Stimulated activated CD4-positive, alpha-beta T cell treated with anti-CD3 and anti-CD28 coated beads, Interleukin-1b, Interleukin-23, amount 100 ng/mL, for 4 hours (primary cell): ENCODE measurements at regions not wholly inside any gene's neighbourhood (a gene's known extent, or its start where the extent isn't known, plus 50 kb on each side); places are given as distances from the start of the nearest gene placed in this dataset.
"Not testable (repeated sequence)": the region's sequence is repeated elsewhere in the genome, so short reads cannot be mapped to it uniquely, and the experiment has no call there.

Experiments
- DNase-seq, 2 donors: peaks; one replicate each; pipeline ENCODE4 v3.0.0-alpha.2; 2020; ENCODE audit warnings: low read depth in 2 of 2

DNA sequence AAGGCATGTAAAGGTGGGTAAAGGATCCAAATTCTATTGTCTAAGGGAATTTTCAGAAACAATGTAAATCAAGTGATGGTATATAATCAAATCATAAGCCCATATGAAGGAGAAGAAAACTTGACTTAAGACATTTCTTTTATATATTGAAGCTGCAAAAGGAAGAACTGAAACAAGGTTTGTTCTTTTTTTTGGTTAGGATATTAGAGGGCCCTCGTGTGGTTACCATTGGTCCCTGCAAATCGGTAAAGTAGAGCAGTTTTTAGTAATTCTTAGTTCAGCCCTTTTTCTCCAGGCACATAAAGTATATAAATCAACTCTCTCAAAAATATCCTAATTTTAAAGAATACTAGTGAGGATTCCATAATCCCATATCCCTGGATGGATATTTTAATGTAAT, 105.6 kb upstream of the STK17B start:
- no peak for DNase-seq

DNA sequence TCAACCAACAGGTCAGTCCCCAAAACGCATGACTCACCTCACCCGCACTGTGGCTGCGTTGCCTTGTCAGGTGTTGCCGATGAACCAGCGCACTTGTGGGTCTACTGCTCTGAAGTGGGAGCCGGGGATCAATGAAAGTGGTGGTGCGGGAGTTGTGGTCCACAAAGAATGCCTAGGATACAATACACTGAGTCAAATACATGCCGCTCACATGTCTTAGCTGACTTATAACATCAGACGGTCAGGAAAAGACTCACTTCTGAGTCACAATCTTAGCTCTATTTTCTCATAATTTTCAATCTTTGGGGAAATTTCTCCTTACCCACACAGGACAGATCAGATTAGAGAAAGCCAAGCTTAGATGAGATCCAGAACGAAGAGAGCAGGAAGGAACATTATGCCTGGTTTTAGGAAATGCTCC, 107.1 kb upstream of the STK17B start:
- DNase-seq, result peak; percentile 30 to 31

DNA sequence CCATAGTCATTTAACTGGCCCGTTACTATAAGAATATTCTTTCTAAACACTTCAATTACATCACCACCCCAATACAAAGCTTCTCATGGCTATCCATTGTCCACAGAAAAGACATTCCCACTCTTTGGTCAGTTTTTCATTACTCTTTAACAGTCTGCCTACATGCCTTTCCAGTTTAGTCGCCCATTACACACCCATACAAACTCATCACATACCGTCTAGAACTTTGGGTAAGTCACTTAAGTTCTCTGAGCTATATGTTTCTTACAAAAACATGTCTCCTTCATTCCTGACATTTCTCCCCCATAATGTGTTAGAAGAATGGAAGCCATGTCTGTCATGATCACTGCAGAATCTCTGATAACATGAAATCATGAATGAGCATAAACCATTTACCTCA, 108.2 kb upstream of the STK17B start:
- no peak for DNase-seq

DNA sequence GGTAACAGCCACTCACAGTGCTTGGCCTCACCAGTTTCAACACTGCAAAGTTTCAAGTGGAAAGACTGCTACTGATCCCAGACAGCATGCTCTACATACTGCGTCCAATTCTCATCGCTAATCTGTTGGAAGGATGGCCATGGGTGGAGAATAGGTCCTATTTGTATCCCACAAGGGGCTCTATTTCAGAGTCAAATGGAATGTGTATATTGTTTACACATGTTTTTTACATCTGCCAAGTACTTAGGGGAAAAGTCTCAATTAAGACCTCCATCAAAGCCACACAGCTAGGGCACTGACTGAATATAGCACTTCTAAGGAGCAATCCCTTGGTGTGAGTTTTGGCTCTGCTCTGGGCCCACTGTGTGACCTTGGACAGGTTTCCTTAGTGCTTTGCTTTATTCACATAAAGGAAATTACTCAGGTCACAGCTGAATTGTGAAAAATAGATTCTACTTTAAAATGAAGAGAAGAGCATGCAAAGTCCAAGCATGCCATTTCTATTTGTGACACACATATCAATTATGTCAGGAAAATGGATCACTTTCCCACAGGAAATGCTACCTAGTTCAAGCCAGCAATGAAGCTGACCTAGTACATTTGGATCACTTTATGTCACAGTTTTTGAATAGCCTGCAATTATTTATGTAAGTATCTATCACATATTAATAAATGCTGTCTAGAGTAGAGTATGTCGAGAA, 112.9 kb upstream of the STK17B start:
- no peak for DNase-seq

DNA sequence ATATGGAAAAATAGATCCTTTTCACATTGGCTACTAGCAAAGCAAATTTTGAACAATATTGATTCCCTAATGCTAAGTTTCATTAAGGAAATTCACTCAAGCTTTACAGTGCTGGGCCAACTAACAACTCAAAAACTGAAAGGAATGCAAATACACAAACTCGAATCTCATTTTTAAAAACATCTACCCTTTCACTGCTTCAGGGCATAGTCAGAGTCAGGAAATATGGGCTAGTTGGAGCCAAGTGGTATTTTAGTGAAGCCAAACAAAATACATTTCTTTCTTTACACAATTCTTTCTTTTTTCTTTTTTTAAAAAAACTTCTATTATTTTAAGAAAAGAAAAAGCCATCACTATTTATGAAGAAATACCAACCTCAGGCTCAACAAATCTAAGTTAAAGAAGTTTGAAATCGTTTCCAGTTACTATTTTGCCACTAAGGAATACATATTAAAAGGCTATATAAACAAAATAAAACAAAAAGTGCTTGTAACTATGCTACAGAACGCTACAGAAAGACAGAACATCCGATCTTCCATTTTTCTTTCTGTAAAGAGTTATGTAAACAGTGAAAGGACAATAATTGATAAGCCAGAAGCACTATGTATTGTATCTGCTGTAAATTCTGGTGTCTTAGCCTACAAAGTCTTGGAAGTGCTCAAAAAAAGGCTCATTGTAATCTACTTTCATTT, 113.6 kb upstream of the STK17B start:
- no peak for DNase-seq

DNA sequence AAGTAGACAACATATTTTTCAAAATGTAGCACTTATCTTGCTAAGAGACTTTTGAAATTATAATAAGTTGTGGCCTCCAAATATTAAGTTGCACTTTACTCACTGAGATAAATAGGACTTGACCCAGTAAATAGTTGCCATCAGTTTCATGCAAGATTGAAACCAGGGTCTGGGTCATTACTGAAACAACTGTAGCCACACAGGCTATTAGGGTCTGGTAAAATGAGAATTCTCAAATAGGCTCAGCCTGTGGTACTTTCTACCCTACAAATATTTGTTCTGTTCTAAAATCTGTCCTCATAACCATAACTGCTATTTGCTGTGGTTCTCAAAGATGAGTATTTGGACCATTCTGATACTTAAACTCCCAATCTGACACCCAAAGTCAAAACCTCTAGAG, 115.4 kb upstream of the STK17B start:
- no peak for DNase-seq

DNA sequence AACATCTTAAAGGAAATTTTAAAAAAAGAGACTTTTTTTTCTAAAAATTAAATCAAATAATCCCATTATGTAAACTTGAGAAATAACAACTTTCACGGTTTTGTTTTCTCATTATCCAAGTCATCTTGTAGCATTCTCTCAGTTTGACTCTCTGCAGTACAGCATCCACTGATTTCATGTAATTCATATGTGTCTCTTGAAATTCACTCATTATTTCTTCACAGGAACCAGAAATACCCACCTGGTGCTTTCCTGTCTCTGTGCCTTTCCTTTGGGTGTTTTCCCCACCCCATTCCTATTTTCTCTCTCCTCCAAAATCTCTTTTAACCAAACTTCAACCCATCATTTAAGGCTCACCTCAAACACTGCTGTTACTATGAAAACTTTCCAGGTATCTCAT, 116.1 kb upstream of the STK17B start:
- no peak for DNase-seq

DNA sequence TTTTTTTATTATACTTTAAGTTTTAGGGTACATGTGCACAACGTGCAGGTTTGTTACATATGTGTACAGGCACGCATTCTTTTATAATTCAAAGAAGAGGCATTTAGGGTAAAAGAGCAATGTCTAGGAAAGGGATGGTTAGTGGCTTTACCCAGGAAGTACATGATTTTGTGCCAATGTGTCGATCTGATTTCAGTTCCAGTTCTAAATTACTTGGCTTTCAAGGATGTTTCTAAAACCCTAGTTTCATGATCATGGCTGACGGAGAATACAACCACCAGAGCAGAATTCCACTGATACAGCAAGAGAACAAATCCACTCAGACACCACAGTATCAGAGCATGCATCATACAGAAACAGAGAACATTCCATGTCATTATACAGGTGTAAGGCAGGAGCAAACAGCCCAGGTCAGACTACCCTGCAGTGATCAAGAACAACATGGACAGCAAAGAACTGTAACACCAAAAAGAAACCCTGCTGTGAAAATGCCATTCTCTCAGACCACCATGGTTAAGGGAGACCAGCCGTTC, 116.7 kb upstream of the STK17B start:
- no peak for DNase-seq

DNA sequence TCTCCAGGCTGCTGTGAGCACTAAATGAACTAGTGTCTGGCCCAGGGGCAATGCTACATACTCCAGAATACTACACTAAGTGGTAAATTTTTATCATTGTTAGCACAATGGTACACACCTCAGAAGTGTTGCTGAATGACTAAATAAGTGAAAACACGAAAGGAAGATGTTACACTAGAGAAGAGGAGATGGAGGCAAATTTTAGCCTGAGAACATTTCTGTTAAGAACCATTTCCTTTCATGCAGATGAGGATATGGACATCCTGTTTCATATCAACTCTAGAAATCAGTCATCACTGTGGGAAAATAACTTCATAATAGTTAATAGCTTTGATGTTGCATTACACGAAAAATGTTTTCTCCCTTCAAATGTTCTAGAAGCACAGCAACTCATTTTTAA, 117.6 kb upstream of the STK17B start:
- DNase-seq, result no peak

DNA sequence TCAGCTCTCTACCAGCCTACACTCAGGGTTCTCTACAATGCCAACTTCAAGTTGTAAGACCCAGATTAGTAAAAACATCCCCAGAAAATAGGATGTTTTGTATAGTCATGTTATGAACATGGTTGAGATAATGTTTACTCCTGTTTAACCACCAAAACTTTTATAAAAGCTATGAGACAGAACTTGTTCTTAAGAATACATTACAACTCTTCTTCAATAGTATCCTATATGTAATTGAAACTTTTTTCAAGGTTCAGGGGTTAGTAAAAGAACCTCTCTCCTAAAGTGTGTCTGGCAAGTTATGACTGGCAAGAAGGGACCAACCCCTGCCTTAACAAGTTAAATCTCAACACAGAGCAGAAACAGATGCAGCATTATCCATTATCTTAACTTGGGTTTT, 118.8 kb upstream of the STK17B start:
- DNase-seq, result no peak

DNA sequence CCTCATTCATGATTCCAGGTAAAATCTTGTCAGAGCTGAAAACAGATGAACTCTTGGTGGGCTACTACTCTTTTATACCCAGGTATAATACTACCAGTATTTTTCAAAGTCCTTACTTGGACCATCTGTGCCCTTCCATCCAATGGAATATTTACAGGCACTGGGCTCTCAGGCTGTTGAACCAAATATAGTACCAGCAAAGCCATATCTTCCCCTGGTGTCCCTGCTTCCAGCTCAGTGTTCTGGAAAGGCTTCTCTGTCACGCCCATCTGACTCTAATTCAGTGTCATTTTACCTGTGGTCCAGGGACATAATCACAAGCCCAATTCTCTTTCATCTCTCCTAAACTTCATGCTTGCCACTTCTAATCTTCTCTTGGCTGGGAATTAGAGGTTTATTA, 119.2 kb upstream of the STK17B start:
- DNase-seq, result no peak

DNA sequence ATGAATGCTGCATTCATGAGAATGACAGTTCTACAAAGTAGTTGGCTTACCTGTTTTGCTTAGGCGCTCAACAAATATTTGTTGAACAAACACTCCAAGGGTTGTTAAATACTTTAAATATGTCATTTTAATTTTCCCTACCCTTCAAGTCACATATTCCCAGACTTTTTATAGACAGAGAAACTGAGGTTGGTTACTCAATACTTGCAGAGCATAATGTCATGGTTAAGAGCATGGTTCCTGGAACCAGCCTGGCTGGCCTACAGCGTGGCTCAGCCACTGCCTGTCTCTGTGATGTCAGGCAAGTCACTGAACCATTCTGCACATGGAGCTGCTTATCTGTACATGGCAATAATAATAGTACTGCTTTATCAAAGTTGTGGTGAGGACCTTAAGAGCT, 120.0 kb upstream of the STK17B start:
- DNase-seq, result no peak

DNA sequence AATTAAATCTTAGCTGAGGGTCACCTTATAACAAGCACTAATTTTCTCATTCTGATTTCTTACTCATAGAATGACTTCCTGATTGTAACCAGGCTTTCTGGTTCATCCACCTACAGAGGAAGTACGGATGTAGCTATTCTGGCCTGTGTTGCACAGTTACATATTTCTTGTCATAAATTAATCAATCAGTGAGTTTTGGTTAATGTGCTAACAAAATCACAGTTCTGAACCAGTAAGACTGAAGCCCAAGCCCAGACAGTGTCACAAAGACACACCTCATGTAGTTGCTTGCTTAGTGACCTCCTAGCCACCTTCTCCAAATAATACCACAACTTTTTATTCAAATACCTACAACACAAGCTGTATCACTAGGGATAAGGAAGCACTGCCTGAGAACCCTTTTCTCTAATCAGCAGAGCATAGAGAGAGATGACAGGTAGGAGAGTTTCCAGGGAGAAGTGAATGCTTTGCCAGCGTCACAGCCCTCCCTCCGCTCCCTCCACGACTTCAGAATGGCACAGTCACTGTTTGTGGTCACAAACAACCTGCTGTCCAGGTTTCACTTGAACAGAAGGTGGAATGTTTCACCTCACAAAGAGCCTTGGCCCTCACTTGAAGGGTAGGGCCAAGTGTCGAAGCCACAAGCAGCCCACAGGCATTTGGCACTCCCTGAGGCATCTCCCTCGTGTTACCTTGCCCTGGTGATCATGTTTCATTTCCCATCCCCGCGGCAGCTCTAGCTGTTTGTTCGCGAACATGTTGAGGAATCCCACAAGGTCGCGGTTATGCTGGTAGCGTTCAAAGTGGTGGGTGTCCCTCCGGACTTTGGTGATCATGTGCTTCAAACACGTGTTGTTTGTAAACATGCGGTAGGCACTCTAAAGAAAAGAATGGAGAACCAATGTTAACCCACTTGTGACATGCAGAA, 120.8 kb upstream of the STK17B start:
- no peak for DNase-seq

DNA sequence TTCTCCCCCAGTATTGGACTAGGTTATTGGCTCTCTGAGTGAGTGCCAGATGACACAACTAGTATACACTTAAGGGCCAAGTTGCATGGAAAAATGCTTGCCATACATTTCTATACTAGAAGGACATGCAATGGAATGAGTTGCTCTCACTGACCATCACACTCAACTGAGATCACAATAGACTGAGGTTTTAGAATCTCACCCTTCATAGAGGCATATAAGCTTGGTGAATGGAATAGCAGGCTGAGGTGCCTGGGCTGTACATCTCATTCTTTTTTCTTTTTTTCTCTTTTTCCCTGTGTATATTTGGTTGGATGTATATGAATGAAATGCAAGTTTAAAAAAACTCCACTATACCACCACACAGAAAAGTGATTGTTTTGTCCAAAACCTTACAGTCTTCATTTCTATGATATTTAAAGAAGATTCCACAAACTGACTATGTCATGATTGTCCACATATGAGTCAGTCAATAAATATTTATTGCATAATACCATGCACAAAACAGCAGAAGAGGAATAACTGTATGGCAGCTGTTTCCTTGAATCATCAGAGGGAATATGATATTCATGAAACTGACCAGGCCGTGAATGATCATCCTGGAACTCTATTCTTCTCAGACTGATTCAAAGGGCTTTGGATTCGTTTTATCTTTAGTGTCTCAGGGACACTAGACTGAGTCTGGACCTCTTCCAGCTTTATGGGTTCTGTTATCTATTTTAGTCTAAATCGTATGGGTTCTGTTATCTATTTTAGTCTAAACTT, 122.6 kb upstream of the STK17B start:
- no peak for DNase-seq

DNA sequence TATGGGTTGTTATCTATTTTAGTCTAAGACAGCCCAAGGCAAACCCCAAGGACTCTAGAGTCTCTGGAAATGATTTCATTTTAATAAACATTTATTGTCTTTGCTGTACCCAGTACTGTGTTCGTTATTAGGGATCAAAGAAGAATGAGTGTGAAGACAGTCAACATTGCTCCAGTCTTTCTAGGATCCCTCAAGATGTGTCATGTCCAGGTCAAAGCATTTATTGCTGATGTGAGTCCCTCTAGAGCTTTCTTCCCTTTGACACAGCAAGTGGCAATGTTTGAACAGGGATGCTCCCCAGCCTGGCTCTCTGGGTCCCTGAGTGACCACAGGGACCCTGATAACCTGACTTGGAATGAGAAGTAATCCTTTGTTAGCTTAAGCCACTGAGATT, 123.1 kb upstream of the STK17B start:
- no peak for DNase-seq

DNA sequence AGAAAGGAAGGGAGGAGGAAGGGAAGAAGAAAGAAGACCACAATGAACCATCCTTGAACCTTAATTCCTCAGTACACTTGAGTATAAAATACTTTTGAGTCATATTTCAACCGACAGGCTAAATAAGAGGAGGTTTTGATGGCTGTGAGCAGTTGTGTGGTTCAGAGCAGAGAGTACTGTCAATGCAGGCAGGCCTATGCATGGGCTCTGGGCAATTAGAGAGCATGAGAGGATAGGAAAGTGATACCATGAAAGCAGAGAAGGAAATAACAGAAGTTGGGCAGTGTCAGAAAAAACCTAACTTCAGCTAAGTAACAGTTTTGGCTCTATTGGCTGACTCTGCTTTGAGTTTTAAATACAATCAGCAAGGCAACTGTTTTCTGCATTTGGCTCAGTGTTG, 123.6 kb upstream of the STK17B start:
- no peak for DNase-seq

DNA sequence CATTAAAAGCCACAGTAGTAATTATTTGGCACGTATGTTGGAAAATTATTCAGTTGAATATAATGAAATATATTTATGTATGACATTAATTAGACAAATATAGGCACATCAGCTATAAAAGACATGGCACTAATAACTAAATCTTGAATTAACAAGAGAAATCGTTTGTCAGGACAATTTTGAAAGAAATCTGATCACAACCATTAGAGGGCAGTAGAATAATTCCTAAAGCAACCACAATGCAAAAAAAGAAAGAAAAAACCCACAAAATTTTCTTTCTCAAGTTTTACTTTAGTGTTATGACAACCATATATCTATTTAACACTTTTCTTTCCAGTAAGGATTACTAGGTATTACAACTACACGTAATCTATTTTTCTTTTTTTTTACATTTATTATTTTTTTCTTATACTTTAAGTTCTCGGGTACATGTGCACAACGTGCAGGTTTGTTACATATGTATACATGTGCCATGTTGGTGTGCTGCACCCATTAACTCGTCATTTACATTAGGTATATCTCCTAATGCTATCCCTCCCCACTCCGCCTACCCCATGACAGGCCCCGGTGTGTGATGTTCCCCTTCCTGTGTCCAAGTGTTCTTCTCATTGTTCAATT, 126.8 kb upstream of the STK17B start:
- DNase-seq, result not testable (repeated sequence)

DNA sequence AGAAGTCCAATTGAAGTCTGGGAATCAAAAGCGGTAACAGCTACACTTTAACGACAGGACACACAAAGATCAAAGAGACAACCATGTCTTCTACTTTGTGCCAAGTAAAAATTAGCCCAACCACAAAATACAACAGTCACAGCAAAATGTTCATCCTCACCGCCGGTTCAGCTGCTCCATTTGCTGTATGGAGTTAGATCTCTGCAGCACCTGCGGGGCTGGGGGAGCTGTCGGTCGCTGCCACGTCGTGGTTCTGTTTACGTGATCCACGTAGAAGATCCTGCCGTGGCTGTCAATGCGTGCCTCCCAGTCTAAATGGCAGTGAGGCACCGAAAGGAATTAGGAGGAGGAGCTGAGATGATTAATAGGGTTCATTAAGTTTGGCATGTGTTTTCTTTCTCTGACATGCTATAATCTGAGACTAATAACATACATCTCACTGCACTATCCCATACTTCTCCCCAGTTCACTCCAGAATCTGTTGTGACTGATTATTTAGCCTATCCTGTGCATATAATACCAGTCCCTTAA, 136.5 kb upstream of the STK17B start:
- DNase-seq, result no peak

DNA sequence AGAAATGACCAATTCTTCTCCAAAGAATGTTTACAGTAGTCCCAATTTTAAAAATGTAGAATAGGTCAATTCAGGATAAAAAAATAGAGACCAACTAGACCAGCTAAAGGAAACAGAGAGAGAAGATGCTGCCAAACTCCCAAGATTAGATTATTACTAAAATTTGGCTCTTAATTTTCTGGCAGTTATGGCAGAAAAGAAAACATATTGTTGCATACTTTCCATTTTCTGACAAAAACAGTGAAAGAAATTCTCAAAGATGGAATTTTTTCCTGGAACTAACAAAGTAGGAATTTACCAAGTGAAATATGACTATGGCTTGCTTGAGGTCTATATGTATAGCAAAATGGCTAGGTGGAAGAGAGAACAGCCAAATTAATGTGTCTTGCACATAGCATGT, 138.3 kb upstream of the STK17B start:
- DNase-seq, result no peak

DNA sequence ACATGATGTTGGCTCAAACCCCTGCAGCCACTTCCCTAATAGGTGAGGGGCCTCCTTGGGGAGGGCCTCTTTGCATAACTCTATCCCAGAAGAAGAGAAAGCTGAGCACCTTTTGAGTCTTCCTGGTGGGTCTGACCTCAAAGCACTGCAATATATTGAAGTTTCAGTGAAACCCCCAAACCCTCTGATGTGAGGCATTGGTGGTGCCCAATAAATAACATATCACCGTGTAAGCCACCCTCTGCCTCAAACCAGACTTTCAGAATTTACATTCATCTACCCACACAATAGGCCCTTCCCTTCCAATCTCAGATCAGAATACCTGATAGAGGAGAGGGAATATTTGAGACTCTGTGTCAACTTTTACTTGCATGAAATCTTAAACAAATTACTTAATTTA, 142.8 kb upstream of the STK17B start:
- no peak for DNase-seq

DNA sequence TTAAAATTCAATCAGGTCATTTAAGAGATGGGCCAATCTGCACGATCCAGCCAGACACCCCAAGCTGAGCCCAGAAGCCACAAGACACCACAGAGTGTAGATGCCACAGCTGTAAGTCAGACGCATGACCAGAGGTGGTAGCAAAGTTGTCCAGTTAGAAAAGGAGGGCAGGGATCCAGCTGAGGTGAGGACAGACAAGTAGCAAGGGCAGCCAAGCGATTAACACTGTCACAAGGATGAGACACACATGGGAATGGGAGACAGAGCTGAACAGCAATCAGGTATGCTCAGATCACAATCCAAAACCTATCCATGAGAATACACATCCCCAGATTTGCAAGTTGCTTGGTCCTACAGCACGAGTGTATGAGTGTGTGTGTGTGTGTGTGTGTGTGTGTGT, 143.4 kb upstream of the STK17B start:
- no peak for DNase-seq
